DOHH2 (cell line): ENCODE measurements at regions not wholly inside any gene's neighbourhood (a gene's known extent, or its start where the extent isn't known, plus 50 kb on each side); places are given as distances from the start of the nearest gene placed in this dataset.

Experiments
- EZH2phosphoT487 ChIP-seq: fragments of 200-600 bp; sonication (generic); IDR thresholded peaks from 2 replicates; pipeline ENCODE4 v1.6.1; 2017; ENCODE audit warnings: borderline replicate concordance, mild to moderate bottlenecking, antibody characterized with exemption, low read length, moderate library complexity, mixed read lengths
- TF ChIP-seq, protein P1 (sequence below): fragments of 200-600 bp; sonication (generic); IDR thresholded peaks from one replicate; pipeline ENCODE4 v1.5.1; 2014; ENCODE audit warnings: antibody characterized with exemption, mild to moderate bottlenecking, low read depth, low read length; ENCODE audit not compliant: poor library complexity, severe bottlenecking

DNA sequence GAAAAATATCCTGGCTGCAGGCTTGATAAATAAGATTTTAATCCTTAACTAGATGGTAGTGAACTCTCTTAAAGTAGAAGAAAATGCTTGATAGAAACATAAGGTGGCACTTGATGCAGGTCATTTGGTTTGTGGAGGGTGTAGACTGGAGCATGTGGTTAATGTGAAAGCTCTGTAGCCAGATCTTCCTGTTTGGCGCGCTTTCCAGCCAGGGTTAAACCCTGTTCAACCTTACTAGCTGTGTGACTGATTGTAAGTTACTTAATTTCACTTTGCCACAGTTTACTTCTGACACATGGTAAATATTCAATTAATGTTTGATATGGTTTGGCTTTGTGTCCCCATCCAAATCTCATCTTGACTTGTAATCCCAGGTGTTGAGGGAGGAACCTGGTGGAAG is 394.0 kb downstream of the REEP3 start:
- TF ChIP-seq, protein P1, sequence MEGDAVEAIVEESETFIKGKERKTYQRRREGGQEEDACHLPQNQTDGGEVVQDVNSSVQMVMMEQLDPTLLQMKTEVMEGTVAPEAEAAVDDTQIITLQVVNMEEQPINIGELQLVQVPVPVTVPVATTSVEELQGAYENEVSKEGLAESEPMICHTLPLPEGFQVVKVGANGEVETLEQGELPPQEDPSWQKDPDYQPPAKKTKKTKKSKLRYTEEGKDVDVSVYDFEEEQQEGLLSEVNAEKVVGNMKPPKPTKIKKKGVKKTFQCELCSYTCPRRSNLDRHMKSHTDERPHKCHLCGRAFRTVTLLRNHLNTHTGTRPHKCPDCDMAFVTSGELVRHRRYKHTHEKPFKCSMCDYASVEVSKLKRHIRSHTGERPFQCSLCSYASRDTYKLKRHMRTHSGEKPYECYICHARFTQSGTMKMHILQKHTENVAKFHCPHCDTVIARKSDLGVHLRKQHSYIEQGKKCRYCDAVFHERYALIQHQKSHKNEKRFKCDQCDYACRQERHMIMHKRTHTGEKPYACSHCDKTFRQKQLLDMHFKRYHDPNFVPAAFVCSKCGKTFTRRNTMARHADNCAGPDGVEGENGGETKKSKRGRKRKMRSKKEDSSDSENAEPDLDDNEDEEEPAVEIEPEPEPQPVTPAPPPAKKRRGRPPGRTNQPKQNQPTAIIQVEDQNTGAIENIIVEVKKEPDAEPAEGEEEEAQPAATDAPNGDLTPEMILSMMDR, result no peak
- TF ChIP-seq EZH2phosphoT487, result no peak
